ENCODE measurements at regions not wholly inside any gene's neighbourhood (a gene's known extent, or its start where the extent isn't known, plus 50 kb on each side); places are given as distances from the start of the nearest gene placed in this dataset.

DNA sequence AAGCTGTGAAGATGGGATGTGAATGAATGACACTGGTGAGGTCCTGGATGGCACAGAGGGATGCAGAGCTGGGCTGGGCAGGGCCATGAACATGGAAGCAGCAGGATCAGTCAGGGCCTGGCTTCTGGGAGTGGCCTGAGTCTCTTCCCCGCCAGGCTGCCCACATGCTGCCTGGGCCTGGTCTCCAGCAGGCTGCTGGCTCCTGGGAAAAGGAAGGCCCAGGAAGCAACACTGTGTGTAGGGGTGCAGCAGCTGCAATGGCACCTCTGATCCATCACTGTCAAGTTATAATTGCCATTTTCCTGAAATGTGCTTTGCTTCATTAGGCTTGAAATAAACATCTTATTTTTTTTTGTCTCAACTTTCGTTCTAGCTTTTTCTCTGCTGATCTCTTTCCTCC is 260.2 kb upstream of the N4BP1 start:
- no peak for DNase-seq

DNA sequence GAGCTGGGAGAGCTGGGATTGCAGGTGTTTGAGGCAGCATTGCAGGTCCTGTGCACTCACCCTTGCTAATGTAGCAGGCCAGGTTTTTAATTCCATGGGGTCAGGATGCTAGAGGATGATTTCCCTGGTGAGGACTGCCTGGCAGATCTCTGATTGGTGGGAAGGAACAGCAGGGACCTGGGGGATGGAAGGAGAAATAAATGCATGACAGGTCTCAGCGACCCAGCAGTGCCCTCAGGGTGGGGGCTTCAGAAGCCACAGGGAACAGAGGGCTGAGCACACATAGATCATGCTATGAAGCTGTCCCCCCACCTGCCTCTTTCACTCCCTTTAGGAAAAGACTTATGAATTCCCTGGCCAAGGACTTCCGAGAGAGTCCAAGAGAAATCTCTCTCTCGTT is 255.5 kb upstream of the N4BP1 start:
- no peak for DNase-seq

DNA sequence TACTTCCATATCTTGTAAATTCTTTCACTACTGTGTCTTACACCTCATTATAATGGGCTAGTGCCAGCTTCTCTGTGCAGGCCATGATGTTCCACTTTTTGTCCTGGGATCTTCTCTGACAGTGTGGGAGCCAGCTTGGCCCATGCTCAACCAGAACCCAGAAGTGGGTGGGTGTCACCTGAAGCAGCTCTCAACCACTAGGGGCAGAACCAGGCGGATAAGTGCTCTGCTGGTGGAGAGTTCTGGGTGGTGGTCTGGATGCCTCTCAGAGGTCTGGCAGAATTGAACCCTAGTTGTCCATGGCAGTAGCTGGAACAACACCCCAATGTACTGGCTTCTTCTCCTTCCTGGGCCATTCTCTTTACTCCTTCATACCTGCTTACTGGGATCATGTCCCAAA is 254.1 kb upstream of the N4BP1 start:
- DNase-seq = no peak

DNA sequence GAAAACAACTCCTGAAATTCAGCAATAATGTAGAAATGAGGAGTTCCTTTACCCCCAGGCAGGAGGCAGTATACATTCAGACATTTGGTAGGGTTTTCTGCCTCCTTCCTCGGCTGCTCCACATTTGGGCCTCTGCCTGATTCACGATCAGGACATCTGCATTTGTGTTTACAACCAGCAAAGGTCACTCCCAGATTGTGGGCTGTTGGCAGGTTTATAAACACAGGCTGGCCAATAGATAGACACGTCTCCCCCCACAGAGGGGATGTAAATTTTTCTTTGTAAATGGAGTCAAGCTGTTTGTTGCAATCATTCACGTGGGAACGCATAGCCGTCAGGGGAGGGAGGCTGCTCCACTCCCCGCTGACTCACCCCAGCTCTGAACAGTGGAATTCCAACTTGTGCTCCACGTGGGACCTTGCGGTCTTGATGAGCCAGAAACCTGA is 252.1 kb upstream of the N4BP1 start:
- no peak for DNase-seq

DNA sequence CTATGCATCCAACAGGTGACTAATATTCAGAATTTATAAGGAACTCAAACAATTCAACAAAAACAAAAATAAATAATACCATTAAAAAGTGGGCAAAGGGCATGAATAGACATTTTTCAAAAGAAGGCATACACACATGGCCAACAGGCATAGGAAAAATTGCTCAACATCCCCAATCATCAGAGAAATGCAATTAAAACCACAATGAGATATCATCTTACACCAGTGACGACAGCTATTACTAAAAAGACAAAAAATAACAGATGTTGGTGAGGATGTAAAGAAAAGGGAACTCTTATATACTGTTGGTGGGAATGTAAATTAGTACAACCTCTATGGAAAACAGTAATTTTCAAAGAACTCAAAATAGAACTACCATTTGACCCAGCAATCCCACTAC is 250.4 kb upstream of the N4BP1 start:
- no peak for DNase-seq

DNA sequence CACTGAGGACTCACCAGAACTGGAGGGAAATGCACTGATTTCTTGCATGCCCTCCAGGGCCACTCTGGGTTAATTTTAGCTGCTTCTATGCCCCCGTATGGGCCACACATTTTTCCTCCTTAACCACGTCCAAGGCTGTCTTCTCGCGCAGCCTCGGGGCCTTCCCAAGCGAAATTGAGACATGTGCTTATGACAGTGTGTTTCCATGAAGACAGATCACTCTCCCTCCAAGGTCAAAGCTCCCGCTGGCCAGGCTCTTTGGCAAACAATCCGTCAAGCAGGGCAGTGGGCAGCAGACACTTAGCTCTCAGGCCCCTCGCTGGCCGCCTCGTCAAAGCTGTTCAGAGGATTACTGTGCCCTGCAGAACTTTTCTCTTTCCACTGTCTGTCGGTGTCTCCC is 243.0 kb upstream of the N4BP1 start:
- no peak for DNase-seq

DNA sequence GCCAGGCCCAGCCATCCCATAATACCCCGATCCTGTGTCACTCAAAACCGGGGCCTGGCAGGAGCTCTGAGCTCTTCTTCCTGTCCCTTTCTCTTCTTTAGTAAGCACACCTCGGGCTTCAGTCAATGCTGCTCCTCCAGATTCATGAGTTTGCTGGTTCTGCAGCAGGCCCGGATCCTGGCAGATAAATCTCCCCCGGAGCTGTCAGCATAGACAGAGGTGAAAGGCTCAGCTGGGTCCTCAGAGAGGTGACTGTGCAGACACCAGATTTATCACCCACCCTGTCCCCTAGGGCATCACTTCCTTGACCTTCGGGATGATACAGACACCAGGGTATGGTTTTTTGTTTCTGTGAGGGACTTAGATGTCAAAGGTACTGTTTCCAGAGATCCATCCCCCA is 242.5 kb upstream of the N4BP1 start:
- no peak for DNase-seq

DNA sequence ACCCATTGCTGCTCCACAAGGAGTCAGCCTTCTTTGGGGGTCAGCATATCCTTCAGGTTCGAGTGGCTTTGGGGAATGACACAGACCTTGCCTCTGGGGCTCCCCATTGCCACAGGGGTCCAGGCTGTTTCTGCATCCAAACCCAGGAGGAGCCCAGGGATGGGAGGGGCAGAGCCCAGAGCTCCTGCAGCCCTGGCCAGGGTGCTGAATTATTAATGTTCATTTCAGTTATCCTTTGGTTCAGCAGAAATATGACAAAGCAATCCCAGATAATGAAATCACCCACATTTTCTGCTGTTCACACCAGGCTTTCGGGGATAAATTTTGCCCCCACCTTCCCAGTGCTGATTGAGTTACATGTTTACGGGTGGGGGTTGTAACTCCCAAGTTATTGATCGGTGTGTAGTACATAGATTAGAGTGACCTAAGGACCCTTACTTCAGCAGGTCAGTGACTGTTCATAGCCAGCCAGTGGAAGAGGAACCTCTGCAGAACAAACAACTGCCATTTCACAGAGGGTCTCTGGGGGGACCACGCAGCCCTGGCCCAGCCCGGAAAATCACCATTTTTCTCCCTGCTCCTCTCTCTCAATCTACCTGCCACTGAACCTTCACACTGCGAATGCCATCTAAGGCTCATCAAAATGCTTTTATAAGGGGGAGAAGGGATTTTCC is 240.3 kb upstream of the N4BP1 start:
- no peak for DNase-seq

DNA sequence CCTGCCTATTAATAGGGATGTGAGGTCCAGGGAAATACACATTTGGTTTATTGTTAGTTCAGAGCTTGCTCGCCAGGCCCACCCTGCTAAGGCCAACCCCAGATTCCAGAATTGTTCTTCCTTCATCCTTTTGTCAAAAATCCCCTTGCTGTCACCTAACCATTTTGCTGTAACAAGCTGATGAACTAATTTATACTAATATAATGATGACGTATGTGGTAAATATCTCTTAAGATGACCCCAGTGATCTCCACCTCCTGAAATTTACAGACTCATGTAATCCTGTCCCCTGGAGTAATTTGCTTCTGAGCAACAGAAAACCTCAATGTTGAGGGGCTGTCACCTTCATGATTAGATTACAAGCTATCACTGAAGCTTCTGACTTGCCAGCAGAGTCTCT is 236.3 kb upstream of the N4BP1 start:
- DNase-seq = no peak

DNA sequence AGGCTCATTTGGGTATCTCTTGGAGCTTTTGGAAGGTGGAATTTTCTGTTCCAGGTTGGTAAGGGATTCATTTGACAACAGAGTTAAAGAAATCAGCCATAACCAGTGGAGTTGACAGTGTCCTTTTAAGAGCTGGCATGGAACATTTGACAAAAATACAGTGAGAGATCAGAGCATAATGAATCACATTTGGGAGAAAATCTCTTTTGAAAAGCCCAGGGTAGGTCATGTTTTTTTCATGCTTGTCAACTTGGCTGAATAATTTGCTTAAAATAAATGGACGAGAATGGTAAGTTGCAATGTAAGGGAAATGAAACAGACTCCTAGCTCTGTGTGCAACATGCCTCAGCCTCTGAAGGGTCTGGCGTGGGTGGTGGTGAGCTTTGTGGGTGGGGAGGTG is 235.3 kb upstream of the N4BP1 start:
- DNase-seq = no peak

DNA sequence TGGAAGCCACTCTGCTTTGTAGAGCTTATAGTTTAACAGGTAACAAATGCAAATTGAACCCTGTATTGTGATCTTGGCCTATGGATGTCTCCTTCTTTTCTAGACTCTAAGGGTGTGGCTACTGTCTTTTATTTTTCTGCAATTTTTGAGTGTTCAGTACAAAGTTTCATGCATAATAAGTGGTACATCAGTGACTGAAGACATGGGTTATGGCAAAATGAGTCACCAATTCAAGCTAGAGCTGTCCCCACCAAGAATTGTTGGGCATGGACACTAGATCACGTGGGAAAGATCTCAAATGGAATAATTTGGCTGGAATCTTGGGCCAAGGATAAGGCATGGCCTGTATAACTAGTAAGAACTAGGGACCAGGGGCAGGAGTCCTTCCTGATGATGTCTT is 228.4 kb upstream of the N4BP1 start:
- DNase-seq = no peak

DNA sequence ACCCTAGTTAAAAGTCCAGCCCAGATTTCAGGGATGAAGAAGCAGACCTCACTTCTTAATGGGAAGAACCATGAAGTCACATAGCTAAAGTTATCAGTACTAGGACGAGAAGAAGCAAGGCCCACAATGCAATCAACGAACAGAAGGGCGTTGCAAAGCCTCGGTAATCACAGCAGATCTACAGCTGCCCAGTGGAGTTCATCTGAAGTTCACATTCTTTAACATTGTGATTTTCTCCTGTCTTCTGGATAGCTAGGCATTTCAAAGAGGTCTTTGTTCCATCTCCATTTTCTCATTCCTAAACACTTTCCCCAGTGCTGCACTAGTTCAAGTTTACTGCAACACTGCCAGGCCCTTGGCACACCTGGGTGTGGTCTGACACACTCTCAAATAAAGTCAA is 226.7 kb upstream of the N4BP1 start:
- DNase-seq = no peak

DNA sequence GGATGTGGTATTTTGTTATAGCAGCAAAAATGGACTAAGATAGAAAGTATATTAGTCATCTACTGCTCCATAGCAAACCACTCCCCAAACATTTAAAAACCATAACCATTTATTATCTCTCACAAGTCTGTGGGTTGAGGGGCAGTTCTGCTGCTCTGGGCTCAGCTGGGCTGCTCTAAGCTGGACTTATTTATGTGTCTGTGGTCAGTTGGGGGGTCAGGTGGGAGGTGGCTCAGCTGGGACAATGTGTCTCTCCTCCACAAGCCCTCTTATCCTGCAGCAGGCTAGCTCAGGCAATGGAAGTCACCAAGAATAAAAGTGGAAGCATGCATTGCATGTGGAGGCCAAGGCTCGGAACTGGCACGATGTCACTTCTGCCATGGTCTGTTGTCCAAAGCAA is 226.1 kb upstream of the N4BP1 start:
- no peak for DNase-seq

DNA sequence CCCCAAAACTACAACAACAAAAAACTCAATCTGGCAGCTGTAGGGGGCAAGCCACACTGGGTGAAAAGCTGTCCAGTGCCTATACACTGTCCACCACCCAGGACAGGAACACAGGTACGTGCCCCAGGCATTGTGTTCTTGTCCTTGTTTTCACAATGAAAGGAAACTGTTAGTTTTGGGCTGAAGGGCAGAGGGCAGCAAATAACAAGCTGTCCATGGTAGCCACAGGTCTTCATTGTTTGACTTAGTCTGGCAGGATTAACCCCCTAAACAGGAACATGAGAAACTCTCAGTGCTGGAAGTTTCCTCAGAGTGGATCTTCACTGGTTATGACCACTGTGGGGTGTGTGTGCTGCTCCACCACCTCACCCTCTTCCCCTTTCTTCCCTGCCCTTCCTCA is 224.6 kb upstream of the N4BP1 start:
- no peak for DNase-seq

DNA sequence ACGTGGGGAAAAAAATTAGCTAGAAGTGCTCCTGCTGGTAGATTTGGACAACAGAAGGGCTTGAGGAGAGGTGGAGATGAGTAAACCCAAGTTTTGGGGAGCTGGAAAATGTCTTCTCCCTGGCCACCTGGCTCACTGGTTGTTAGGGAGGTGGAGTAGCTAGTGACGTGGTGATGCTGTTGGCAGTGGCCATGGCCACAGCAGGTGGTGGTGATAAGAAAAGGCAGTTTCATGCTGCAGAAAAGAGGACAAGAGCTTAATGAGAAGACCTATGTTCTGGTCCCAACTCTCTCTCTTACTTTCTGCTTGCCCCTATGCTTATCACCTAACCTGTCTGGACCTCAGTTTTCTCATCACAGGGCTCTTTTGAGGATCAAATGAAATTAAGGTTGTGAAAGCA is 223.5 kb upstream of the N4BP1 start:
- DNase-seq = no peak

DNA sequence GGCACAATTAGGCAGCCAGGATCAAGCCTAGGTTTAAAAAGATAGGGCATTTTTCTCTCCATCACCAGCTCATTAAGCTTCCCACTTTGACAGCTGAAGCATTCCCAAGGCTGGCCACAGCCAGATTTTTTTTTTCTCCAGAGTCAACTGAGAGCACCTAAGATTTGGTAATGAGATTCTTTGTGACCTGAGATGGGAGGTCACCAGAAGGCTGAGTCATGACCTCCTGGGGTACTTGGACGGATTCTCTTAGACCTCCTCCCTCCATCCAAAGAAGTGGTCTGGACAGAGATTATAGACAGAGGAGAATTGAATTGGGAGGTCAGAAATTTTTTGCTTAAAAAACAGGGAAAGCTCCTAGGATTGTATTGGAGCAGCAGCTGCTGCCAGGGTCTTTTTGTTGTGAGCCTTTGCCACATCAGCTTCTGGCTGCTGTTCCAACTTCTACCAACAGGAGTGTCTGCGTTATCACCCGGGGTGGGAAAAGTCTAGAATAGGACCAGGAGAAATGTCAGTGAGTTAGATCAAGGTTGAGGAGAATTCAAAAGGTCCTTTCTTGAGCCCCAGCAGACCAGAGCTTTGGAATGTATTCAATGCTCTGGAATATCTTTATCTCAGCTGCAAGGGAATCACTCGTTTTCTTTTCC is 221.2 kb upstream of the N4BP1 start:
- no peak for DNase-seq

DNA sequence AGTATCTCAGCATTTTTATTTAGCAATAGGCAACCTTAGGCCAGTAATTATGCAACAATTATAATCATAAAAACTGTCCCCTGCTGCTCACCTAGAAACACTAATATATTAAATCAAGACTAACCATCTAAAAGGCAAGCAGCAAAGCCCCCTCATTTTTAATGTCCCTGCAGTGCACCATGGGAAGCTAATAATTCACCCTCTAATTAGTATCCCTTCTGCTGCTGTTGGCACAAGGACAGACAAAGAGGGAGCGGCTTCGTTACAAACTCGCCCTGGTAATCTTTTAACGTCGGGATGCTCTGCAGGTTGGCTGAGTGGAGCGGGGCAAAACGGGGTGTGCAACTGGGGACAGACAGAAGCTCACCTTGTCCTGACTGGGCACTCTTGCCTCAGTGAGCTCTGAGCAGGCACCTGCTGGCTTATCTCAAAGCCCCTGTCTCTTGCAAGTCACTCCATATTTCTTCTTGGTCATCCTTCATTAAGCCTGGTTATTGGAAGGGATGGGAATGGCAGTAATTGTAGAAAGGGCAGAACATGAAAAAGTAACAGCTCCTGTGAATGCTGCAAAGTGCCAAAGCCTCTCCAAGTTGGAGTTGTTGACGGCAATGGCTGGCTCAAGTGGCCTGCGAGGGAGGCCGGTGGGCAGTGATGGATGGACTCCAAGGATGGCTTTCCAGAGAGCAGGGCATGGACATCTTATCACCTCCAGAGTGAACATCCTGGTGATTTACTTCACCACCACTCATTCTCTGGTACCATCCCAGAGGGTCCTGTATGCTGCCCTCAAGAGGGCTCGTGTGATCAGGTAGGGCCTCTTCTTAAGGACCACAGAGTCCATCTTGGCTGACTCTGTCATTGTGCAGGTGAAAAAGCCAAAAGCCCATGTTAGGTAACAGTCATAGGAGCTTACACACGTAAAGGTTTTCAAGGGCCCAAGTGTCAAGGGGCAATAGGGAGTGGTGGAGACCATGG is 219.6 kb upstream of the N4BP1 start:
- no peak for DNase-seq

DNA sequence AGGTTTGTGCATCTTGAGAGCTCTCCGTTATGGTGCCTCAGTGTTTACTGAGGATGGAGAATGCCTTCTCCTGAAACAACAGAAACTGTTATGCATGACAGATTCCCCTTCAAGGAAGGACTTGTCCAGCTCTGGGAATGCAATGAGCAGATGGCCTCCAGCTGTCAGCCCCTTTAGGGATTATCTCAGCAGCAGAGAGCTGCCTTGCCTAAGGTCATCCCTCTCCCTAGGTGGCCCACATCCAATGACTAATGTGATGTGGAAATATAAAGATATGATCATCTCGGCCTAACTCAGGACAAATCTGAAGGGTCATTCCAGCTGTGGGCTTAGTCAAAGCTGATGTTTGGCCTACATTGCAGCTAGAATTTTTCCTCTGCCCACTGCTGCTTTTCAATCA is 214.3 kb upstream of the N4BP1 start:
- DNase-seq = no peak

DNA sequence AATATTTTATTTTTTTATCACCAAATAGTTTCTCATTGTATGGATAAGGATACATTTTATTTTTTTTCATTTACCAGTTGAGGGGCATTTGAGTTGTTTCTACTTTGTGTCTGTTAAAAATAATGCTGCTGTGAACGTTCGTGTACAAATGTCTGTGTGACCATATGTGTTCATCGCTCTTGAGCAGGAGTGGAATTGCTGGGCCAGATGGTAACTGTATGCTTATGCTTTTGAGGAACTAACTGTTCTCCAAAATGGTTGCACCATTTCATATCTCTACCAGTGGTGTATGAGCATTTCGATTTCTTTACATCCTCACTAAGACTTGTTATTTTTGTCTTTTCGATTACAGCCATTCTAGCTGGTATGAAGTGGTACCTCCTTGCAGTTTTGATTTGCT is 212.5 kb upstream of the N4BP1 start:
- DNase-seq = no peak

DNA sequence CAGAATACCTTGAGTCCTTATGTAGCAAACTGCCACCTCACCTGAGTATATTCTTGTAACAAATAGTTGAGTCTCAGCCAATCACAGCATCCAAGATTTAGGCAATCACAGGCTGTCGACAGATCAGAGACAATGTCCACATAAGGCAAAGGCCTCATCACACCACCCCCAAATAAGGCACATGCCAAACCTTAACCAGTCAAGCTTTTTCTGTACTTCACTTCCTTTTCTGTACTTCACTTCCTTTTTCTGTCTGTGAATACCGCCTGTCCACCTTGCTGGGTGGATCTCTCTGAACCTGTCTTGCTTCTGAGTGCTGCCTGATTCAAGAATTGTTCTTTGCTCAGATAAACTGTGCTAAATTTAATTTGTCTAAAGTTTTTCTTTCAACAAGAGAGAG is 210.4 kb upstream of the N4BP1 start:
- no peak for DNase-seq

DNA sequence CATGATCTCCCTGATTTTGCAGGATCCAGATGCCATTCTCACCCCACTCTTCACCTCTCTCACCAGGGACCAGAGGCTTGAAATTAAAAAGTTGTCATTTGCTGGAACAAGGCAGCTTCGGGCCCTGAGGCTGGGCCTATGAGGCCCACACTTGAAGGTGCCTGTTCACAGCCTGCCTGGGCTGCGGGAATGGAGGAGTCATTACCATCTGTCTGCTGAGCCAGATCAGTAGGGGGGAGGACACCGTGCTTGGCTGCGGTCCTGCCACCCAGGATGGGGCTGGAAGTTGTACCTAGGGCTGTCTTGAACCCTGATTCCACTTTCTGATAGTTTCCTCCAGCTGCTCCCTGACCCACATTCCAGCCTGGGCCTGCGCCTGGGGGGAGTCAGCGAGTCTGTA is 208.3 kb upstream of the N4BP1 start:
- no peak for DNase-seq

DNA sequence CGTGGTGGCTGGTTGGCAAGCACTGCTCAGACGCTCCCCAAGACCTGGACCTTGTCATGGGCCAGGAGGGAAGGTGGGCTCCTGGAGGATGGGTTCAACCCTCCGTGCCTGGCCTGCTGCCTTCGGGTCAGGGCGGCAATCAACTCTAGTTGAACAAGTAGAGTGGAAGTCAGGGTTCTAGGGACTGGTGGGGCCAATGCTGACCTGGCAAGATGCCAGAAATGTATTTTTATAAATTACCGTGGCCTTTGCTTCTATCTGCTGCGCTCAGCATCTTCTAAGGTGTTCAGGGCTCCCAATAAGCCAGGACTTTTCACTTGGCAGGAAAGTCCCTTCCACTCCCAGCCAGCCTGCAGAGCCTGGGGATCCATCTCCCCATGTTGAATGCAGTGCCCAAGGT is 207.1 kb upstream of the N4BP1 start:
- DNase-seq = no peak

DNA sequence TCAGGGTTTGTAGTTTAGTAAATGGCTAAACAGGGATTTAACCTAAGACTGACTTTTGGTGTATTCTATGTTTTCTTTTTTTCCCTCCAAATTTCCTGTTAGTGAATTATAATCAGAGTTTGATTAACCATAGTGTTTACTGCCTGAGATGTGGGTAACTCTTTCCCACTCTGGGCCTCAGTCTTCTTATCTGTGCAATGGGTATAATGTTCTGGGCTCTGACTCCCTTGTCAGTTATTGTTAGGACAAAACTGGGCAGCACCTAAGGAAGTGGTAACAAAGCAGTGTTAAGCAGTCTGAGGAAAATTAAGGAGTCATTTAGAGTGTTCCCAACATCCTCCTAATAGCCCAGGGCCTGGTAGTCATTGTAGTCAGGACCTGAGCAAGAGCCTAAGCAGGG is 206.4 kb upstream of the N4BP1 start:
- no peak for DNase-seq

DNA sequence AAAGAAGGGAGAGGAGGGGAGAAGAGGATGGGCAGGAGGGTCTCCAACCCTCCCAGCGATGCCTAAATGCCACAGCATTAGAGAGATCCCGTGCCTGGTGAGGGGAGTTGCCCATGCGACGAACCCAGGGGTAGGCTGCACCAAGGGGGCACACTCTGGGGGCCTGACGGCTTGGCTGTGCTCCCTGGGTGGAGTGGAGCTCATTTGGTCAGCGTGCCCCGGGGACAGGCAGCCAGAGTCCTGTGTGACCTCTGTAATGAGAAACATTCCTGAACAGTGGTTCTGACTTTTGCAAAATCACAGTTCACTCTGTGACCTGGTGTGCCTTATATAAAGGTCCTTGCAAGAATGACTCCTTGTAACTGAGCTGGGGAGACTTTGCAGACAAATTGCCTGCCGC is 205.0 kb upstream of the N4BP1 start:
- DNase-seq = no peak

Data from KG1 (cell line).